ENCODE measurements at regions not wholly inside any gene's neighbourhood (a gene's known extent, or its start where the extent isn't known, plus 50 kb on each side); places are given as distances from the start of the nearest gene placed in this dataset.
A peak's percentile ranks its signal among the peaks of the same experiment; 100 is the strongest.

DNA sequence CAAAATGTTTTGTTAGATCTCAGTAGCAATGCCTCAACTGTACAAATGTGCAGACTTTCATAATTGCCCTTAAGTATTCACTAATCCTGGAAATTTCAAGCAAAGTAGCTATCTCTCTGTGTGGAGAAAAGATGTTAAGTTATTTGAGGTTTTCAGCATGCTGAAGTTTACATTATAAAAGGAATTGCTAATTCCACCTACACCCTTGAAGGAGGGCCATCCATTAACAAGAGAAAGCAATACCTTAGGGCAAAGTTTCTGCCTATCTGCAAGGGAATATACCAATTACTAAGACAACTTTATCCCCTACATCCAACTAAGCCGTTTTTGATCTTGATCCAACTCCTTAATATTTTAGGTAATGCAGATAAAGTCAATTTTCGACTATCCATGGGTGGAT lies 380.7 kb upstream of the BTBD3 start:
- DNase-seq (ENCODE audit: low read depth) = no peak
- TF ChIP-seq, protein P1, sequence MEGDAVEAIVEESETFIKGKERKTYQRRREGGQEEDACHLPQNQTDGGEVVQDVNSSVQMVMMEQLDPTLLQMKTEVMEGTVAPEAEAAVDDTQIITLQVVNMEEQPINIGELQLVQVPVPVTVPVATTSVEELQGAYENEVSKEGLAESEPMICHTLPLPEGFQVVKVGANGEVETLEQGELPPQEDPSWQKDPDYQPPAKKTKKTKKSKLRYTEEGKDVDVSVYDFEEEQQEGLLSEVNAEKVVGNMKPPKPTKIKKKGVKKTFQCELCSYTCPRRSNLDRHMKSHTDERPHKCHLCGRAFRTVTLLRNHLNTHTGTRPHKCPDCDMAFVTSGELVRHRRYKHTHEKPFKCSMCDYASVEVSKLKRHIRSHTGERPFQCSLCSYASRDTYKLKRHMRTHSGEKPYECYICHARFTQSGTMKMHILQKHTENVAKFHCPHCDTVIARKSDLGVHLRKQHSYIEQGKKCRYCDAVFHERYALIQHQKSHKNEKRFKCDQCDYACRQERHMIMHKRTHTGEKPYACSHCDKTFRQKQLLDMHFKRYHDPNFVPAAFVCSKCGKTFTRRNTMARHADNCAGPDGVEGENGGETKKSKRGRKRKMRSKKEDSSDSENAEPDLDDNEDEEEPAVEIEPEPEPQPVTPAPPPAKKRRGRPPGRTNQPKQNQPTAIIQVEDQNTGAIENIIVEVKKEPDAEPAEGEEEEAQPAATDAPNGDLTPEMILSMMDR (conservative IDR thresholded peaks at IDR 0.05; ENCODE audit: control insufficient read depth, insufficient read depth, low read depth, low read length) = no peak

DNA sequence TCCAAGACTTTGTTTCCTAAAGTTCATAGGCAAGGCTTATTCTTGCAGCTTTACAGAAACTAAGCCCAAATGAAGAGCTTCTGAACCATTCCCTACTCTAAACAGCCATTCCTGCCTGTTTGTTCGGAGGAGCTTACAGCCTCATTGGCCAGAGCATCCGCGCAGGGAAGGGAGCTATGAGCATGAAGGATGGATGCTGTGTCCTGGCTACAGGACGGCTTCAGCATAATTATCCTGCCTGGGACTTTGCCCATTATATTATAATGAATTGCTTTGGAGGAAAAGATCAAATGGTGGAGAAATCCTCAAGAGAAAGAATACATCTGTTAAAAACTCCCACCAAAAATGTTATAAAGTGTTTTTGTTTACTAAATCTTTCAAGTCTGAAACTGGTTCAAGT lies 378.2 kb upstream of the BTBD3 start:
- TF ChIP-seq, protein P1 (conservative IDR thresholded peaks at IDR 0.05; ENCODE audit: control insufficient read depth, insufficient read depth, low read depth, low read length) = no peak
- no peak for DNase-seq (ENCODE audit: low read depth)
- H3K4me3 ChIP-seq (ENCODE audit: control insufficient read depth, low read depth, low read length) = no peak overlapping the region

More for the DNA sequence above, 380.7 kb upstream of the BTBD3 start:
- no peak overlapping the region for H3K4me3 ChIP-seq (ENCODE audit: control insufficient read depth, low read depth, low read length)

- H3K4me3 ChIP-seq (ENCODE audit: control insufficient read depth, low read depth, low read length) = no peak overlapping the region
- TF ChIP-seq, protein P1 (conservative IDR thresholded peaks at IDR 0.05; ENCODE audit: control insufficient read depth, insufficient read depth, low read depth, low read length) = no peak
- no peak for DNase-seq (ENCODE audit: low read depth)
Measured at GRCh38 chr20:11540558-11540957, 377.1 kb upstream of the BTBD3 start.

GRCh38 chr20:11542645-11543044 lies 375.0 kb upstream of the BTBD3 start:
- no peak overlapping the region for H3K4me3 ChIP-seq (ENCODE audit: control insufficient read depth, low read depth, low read length)
- TF ChIP-seq, protein P1 (conservative IDR thresholded peaks at IDR 0.05; ENCODE audit: control insufficient read depth, insufficient read depth, low read depth, low read length) = no peak
- DNase-seq (ENCODE audit: low read depth) = no peak

- TF ChIP-seq, protein P1 (conservative IDR thresholded peaks at IDR 0.05; ENCODE audit: control insufficient read depth, insufficient read depth, low read depth, low read length) = peak; percentile 51
- H3K4me3 ChIP-seq (ENCODE audit: control insufficient read depth, low read depth, low read length) = no peak overlapping the region
- DNase-seq (ENCODE audit: low read depth) = peak; percentile 68
Measured at GRCh38 chr20:11544029-11544678, 373.5 kb upstream of the BTBD3 start.

GRCh38 chr20:11546939-11547338 lies 370.8 kb upstream of the BTBD3 start:
- no peak for DNase-seq (ENCODE audit: low read depth)
- H3K4me3 ChIP-seq (ENCODE audit: control insufficient read depth, low read depth, low read length) = no peak overlapping the region
- TF ChIP-seq, protein P1 (conservative IDR thresholded peaks at IDR 0.05; ENCODE audit: control insufficient read depth, insufficient read depth, low read depth, low read length) = no peak

All from fibroblast of mammary gland (primary cell).